K562 (cell line): ENCODE measurements at regions not wholly inside any gene's neighbourhood (a gene's known extent, or its start where the extent isn't known, plus 50 kb on each side); places are given as distances from the start of the nearest gene placed in this dataset.

Experiments
- ATAC-seq: fragments of 200-7000 bp; cut with Tn5 transposase; 3 replicates; pipeline ENCODE4 v1.9.1; 2020; ENCODE audit warnings: moderate library complexity
- BruUV-seq: library from RNA; stranded (reverse); fragments of 400-500 nt; replicated peaks from 2 replicates; lab custom pipeline; 2021; lab: Mats Ljungman, UMichigan
- CTCF ChIA-PET: fragments of 300-600 bp; formaldehyde crosslinking; extraction: SDS; loops from one replicate; lab custom pipeline; 2021; ENCODE audit warnings: low intra/inter-chr PET ratio; lab: Yijun Ruan, JAX
- POLR2A ChIA-PET: fragments of 300-600, 350-650 bp; sonication (Branson Sonifier 250); formaldehyde crosslinking; extraction: SDS; loops from one replicate; lab custom pipeline; 2021; ENCODE audit warnings: antibody characterized with exemption, inconsistent platforms; lab: Yijun Ruan, JAX
- DNase-seq, 4 experiments: peaks; one replicate each; pipeline versions ENCODE4 v3.0.0 to v3.0.0-alpha.2; 2011 to 2018; ENCODE audit warnings: low spot score in 3 of 4, mixed read lengths in 3 of 4; ENCODE audit errors: extremely low read depth in 1 of 4
- FAIRE-seq: peaks from 2 replicates; lab custom pipeline; 2011; peaks lifted over from hg19 to GRCh38; lab: Jason Lieb, UNC
- H2AFZ ChIP-seq: 2 replicates; pipeline ENCODE4 v1.6.0; 2011; ENCODE audit warnings: low read depth, low read length, control low read depth, inconsistent platforms
- H3K27ac ChIP-seq: fragments of 200-600 bp; 3 replicates; pipeline ENCODE4 v1.8.0; 2011; ENCODE audit warnings: low read depth, mild to moderate bottlenecking, control low read depth, inconsistent platforms, low read length, moderate library complexity, mixed read lengths; ENCODE audit errors: extremely low read depth
- H3K27me3 ChIP-seq, 2 experiments: fragments of 300-600 bp in 1 of 2; 2 replicates in 1 of 2; 3 replicates in 1 of 2; pipeline versions ENCODE4 v1.6.0 to v1.8.0; 2011; ENCODE audit warnings: inconsistent platforms in 2 of 2, low read length in 2 of 2, mild to moderate bottlenecking in 1 of 2, mixed read lengths in 1 of 2, moderate library complexity in 1 of 2; ENCODE audit not compliant: control insufficient read depth in 2 of 2, insufficient read depth in 2 of 2
- H3K36me3 ChIP-seq: fragments of 300-600 bp; 3 replicates; pipeline ENCODE4 v1.8.0; 2011; ENCODE audit warnings: mild to moderate bottlenecking, low read length, inconsistent platforms; ENCODE audit not compliant: control insufficient read depth, insufficient read depth
- H3K4me1 ChIP-seq, 2 experiments: fragments of 200-600 bp in 1 of 2; replicated peaks in 1 of 2; 2 replicates in 1 of 2; 3 replicates in 1 of 2; pipeline versions ENCODE4 v1.5.1 to v1.8.0; 2011; ENCODE audit warnings: inconsistent platforms in 2 of 2, low read length in 2 of 2, mild to moderate bottlenecking in 1 of 2, mixed read lengths in 1 of 2, moderate library complexity in 1 of 2; ENCODE audit not compliant: control insufficient read depth in 2 of 2, insufficient read depth in 2 of 2
- H3K4me2 ChIP-seq: 2 replicates; pipeline ENCODE4 v1.6.1; 2011; ENCODE audit warnings: low read length, control low read depth, inconsistent platforms, mixed read lengths; ENCODE audit not compliant: insufficient read depth
- H3K4me3 ChIP-seq: fragments of 200-600 bp; sonication (generic), shearing (Covaris generic); 2 replicates; pipeline ENCODE4 v1.5.1; 2016; ENCODE audit warnings: control low read depth, inconsistent platforms
- H3K79me2 ChIP-seq: fragments of 200-600 bp; 3 replicates; pipeline ENCODE4 v1.8.0; 2011; ENCODE audit warnings: low read length, inconsistent platforms; ENCODE audit not compliant: control insufficient read depth, insufficient read depth
- H3K9ac ChIP-seq, 2 experiments: 2 replicates each; pipeline versions ENCODE4 v1.6.0 to v1.6.1; 2011; ENCODE audit warnings: low read depth in 2 of 2, low read length in 2 of 2, control low read depth in 1 of 2, inconsistent platforms in 1 of 2, mild to moderate bottlenecking in 1 of 2, mixed read lengths in 1 of 2; ENCODE audit not compliant: insufficient read depth in 1 of 2
- H3K9me1 ChIP-seq: one replicate; pipeline ENCODE4 v1.6.0; 2011; ENCODE audit warnings: inconsistent platforms, mild to moderate bottlenecking, low read length, moderate library complexity; ENCODE audit not compliant: control insufficient read depth, insufficient read depth
- H3K9me3 ChIP-seq: replicated peaks from 2 replicates; pipeline ENCODE4 v1.5.1; 2011; ENCODE audit warnings: low read depth, low read length, inconsistent platforms; ENCODE audit not compliant: control insufficient read depth, insufficient read depth
- H4K20me1 ChIP-seq: replicated peaks from 2 replicates; pipeline ENCODE4 v1.6.1; 2011; ENCODE audit warnings: low read length, inconsistent platforms, mixed read lengths; ENCODE audit not compliant: control insufficient read depth, insufficient read depth
- BRF1 ChIP-seq: IDR thresholded peaks from 3 replicates; pipeline ENCODE4 v1.6.1; 2011; ENCODE audit warnings: borderline replicate concordance, mild to moderate bottlenecking; ENCODE audit not compliant: insufficient read length; ENCODE audit errors: extremely low read depth
- COPS2 ChIP-seq: fragments of 450-650 bp; conservative IDR thresholded peaks from 2 replicates; pipeline ENCODE4 v1.6.1; 2016; ENCODE audit warnings: mild to moderate bottlenecking, moderate library complexity
- CUX1 ChIP-seq: fragments of 200-800 bp; sonication (Bioruptor generic); IDR thresholded peaks from 2 replicates; pipeline ENCODE4 v1.6.1; 2016; ENCODE audit warnings: missing genetic modification characterization, missing compliant biosample characterization
- POLR2B ChIP-seq: fragments of 450-650 bp; IDR thresholded peaks from 2 replicates; pipeline ENCODE4 v1.6.1; 2018; ENCODE audit warnings: low read depth; ENCODE audit not compliant: partially characterized antibody
- POU5F1 ChIP-seq: fragments of 150-350 bp; IDR thresholded peaks from 2 replicates; pipeline ENCODE4 v1.6.1; 2014; ENCODE audit warnings: borderline replicate concordance, low read length, low read depth, mild to moderate bottlenecking; ENCODE audit not compliant: partially characterized antibody
- SIRT6 ChIP-seq: IDR thresholded peaks from one replicate; pipeline ENCODE4 v1.6.1; 2012; ENCODE audit warnings: low read depth, mild to moderate bottlenecking, control low read depth, inconsistent platforms, low read length, moderate library complexity
- SNAPC5 ChIP-seq: fragments of 250-450 bp; sonication (Bioruptor Pico); IDR thresholded peaks from 2 replicates; pipeline ENCODE4 v1.8.0; 2021; ENCODE audit warnings: moderate library complexity, mild to moderate bottlenecking, inconsistent platforms
- TRIM25 ChIP-seq: fragments of 450-650 bp; IDR thresholded peaks from 2 replicates; pipeline ENCODE4 v1.7.0; 2016; ENCODE audit warnings: borderline replicate concordance
- ZBTB17 ChIP-seq: fragments of 450-650 bp; formaldehyde crosslinking; IDR thresholded peaks from 2 replicates; pipeline ENCODE4 v1.4.0; 2020; ENCODE audit warnings: mild to moderate bottlenecking
- ZNF274 ChIP-seq: IDR thresholded peaks from 2 replicates; pipeline ENCODE4 v1.6.1; 2011; ENCODE audit warnings: low read depth, mild to moderate bottlenecking, low read length, moderate library complexity, borderline replicate concordance
- ZNF311 ChIP-seq: fragments of 250-450 bp; sonication (Bioruptor Pico); IDR thresholded peaks from 2 replicates; pipeline ENCODE4 v1.4.0; 2020; ENCODE audit warnings: mild to moderate bottlenecking, moderate library complexity
- ZNF785 ChIP-seq: fragments of 250-450 bp; sonication (Bioruptor Pico); IDR thresholded peaks from 2 replicates; pipeline ENCODE4 v1.4.0; 2020; ENCODE audit warnings: mild to moderate bottlenecking
- WGBS: fragments of 100-300 bp; shearing (Covaris generic); methylation state at CpG from one replicate; pipeline ENCODE4 v1.1.6; 2016; ENCODE audit warnings: low coverage, mixed read lengths; ENCODE audit not compliant: insufficient coverage; ENCODE audit errors: missing lambda C conversion rate; 5-methylcytosine and 5-hydroxymethylcytosine counted together
- in situ Hi-C: fragments of 300-500 bp; cut with MboI; formaldehyde crosslinking; loops from 4 replicates; pipeline ENCODE4 v1.15.0; 2018; ENCODE audit warnings: inconsistent platforms, mixed read lengths
- intact Hi-C: fragments of 100-400 bp; cut with micrococcal nuclease; formaldehyde crosslinking; loops from 2 replicates; pipeline ENCODE4 v1.14.2; 2022

GRCh38 chr9:102362470-102363132 lies 624.2 kb upstream of the GRIN3A start (continued):
- TF ChIP-seq BRF1 (no peak), POU5F1 (no peak), COPS2 (no peak), ZNF785 (CRISPR knock-in tag) (no peak)

GRCh38 chr9:102360846-102361245 lies 622.4 kb upstream of the GRIN3A start:
- Histone ChIP-seq H3K9me1 (no peaks in the 10 kb centered on the region), H3K9ac (no peak overlapping the region), H3K4me2 (no peak overlapping the region), H3K79me2 (no peaks in the 10 kb centered on the region), H3K27ac (no peak overlapping the region), H3K4me1 (no peaks in the 10 kb centered on the region), H3K27me3 (no peaks in the 10 kb centered on the region), H3K4me3 (no peak overlapping the region), H4K20me1 (no peaks in the 10 kb centered on the region), H3K9me3 (no peaks in the 10 kb centered on the region), H2AFZ (no peak overlapping the region), H3K36me3 (no peaks in the 10 kb centered on the region)
- no peak for TF ChIP-seq CUX1 (CRISPR knock-in tag)
- TF ChIP-seq TRIM25 = no peak
- TF ChIP-seq ZNF274 = no peak
- TF ChIP-seq SIRT6 = no peak
- no peak for TF ChIP-seq SNAPC5 (CRISPR knock-in tag)
- no peak for TF ChIP-seq ZBTB17 (CRISPR knock-in tag)
- TF ChIP-seq ZNF311 = no peak
- TF ChIP-seq POLR2B = no peak
- intact Hi-C loops = no loop called here
- CTCF ChIA-PET = no interaction called here
- WGBS = 0% methylated on average over 1 of the region's 1 CpG
- DNase-seq (no peak), FAIRE-seq (no peak), ATAC-seq (no peak)
- BruUV-seq = no TSS peak
- POLR2A ChIA-PET = no interaction called here
- in situ Hi-C loops = no loop called here
